ENCODE measurements at regions not wholly inside any gene's neighbourhood (a gene's known extent, or its start where the extent isn't known, plus 50 kb on each side); places are given as distances from the start of the nearest gene placed in this dataset.
"Not testable (repeated sequence)": the region's sequence is repeated elsewhere in the genome, so short reads cannot be mapped to it uniquely, and the experiment has no call there.

DNA sequence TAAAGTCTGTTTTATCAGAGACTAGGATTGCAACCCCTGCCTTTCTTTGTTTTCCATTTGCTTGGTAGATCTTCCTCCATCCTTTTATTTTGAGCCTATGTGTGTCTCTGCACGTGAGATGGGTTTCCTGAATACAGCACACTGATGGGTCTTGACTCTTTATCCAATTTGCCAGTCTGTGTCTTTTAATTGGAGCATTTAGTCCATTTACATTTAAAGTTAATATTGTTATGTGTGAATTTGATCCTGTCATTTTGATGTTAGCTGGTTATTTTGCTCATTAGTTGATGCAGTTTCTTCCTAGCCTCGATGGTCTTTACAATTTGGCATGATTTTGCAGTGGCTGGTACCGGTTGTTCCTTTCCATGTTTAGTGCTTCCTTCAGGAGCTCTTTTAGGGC, 141.7 kb downstream of the EHF start:
- not testable (repeated sequence) for TF ChIP-seq POLR2A (IDR thresholded peaks at IDR 0.05)
- TF ChIP-seq, protein P1, sequence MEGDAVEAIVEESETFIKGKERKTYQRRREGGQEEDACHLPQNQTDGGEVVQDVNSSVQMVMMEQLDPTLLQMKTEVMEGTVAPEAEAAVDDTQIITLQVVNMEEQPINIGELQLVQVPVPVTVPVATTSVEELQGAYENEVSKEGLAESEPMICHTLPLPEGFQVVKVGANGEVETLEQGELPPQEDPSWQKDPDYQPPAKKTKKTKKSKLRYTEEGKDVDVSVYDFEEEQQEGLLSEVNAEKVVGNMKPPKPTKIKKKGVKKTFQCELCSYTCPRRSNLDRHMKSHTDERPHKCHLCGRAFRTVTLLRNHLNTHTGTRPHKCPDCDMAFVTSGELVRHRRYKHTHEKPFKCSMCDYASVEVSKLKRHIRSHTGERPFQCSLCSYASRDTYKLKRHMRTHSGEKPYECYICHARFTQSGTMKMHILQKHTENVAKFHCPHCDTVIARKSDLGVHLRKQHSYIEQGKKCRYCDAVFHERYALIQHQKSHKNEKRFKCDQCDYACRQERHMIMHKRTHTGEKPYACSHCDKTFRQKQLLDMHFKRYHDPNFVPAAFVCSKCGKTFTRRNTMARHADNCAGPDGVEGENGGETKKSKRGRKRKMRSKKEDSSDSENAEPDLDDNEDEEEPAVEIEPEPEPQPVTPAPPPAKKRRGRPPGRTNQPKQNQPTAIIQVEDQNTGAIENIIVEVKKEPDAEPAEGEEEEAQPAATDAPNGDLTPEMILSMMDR (IDR thresholded peaks at IDR 0.05), result not testable (repeated sequence)

Data from heart left ventricle (tissue), 13 donors.